Right lobe of liver (tissue), 4 donors: ENCODE measurements at regions not wholly inside any gene's neighbourhood (a gene's known extent, or its start where the extent isn't known, plus 50 kb on each side); places are given as distances from the start of the nearest gene placed in this dataset.

ENCODE experiments used
- CTCF ChIP-seq, 4 donors: fragments of 200-600 bp in 3 of 4; fragments of 450-650 bp in 1 of 4; IDR thresholded peaks; one replicate each; pipeline versions ENCODE4 v1.5.1 to v1.8.0; 2016 to 2022; ENCODE audit warnings: antibody characterized with exemption in 4 of 4, mild to moderate bottlenecking in 2 of 4
- POLR2A ChIP-seq: fragments of 450-650 bp; IDR thresholded peaks from one replicate; pipeline ENCODE4 v1.6.1; 2017; ENCODE audit warnings: antibody characterized with exemption, mild to moderate bottlenecking
- donor health status: DM: no; HTN: no; CAD: no.
- donor health status: DM: no; HTN: no; CAD: no.
- donor health status: DM: no; HTN: yes; CAD: no.

GRCh38 chr1:84089867-84090266, 54.2 kb upstream of the PRKACB start:
- no peak for TF ChIP-seq CTCF (IDR thresholded peaks at IDR 0.05)
- TF ChIP-seq POLR2A: no peak
